ENCODE measurements at regions not wholly inside any gene's neighbourhood (a gene's known extent, or its start where the extent isn't known, plus 50 kb on each side); places are given as distances from the start of the nearest gene placed in this dataset.

DNA sequence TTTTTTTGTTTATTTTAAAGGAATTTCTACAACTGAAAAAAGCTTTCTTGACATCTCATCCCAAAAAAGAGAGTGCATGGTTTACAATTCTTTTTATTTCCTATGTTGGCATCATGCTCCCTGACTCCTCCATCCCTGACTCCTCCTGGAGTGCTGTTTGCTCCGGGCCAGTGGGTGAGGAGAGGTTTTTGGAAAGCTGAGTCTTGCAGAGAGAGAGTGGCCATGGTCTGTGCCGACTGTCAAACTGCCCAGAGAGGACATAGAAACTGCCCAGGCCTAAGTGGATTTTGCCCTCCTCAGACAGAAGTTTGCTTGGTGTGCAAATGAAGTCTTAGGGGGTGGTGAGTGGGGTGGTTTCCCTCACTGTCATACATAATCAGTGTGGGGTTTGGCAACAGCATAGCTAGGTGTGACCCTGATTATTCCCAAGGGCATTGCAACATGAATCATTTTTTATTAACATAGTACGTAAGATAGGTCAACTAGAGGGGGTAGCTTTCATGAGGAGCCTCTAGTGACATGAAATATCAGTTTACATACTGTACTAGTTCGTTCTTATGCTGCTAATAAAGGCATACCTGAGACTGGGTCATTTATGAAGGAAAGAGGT, 179.8 kb upstream of the UBL3 start:
- POLR2A ChIA-PET = no interaction called here
- no peak for FAIRE-seq

More for the DNA sequence above, 179.8 kb upstream of the UBL3 start:
- 0% methylated on average over 4 of the region's 4 CpGs for WGBS (ENCODE audit: insufficient coverage, low coverage, missing lambda C conversion rate)
- CTCF ChIA-PET (ENCODE audit: low intra/inter-chr PET ratio) = no interaction called here
- no peak overlapping the region for H3K4me2 ChIP-seq (ENCODE audit: insufficient read depth, low read length)
- H3K36me3 ChIP-seq (ENCODE audit: control insufficient read depth, insufficient read depth, low read length) = no peaks in the 10 kb centered on the region
- BruUV-seq (replicated peaks) = no TSS peak
- no peak for DNase-seq (ENCODE audit: extremely low read depth in 1 of 4, low spot score in 3 of 4)
- no peaks in the 10 kb centered on the region for H3K9me3 ChIP-seq (replicated peaks; ENCODE audit: control insufficient read depth, insufficient read depth, low read depth, low read length)
- TF ChIP-seq, protein P1, sequence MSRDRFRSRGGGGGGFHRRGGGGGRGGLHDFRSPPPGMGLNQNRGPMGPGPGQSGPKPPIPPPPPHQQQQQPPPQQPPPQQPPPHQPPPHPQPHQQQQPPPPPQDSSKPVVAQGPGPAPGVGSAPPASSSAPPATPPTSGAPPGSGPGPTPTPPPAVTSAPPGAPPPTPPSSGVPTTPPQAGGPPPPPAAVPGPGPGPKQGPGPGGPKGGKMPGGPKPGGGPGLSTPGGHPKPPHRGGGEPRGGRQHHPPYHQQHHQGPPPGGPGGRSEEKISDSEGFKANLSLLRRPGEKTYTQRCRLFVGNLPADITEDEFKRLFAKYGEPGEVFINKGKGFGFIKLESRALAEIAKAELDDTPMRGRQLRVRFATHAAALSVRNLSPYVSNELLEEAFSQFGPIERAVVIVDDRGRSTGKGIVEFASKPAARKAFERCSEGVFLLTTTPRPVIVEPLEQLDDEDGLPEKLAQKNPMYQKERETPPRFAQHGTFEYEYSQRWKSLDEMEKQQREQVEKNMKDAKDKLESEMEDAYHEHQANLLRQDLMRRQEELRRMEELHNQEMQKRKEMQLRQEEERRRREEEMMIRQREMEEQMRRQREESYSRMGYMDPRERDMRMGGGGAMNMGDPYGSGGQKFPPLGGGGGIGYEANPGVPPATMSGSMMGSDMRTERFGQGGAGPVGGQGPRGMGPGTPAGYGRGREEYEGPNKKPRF (IDR thresholded peaks at IDR 0.05; ENCODE audit: low read depth, low read length) = no peak
- no peaks in the 10 kb centered on the region for H3K9me1 ChIP-seq (ENCODE audit: control insufficient read depth, insufficient read depth, low read length)
- no peaks in the 10 kb centered on the region for H4K20me1 ChIP-seq (replicated peaks; ENCODE audit: control insufficient read depth, insufficient read depth, low read length)
- ATAC-seq = no peak
- H3K4me3 ChIP-seq = no peak overlapping the region
- H3K4me1 ChIP-seq (replicated peaks in 1 of 2; ENCODE audit: control insufficient read depth in 2 of 2, insufficient read depth in 2 of 2, low read length in 2 of 2) = no peaks in the 10 kb centered on the region
- H3K27me3 ChIP-seq (ENCODE audit: control insufficient read depth in 2 of 2, insufficient read depth in 2 of 2, low read length in 2 of 2) = no peaks in the 10 kb centered on the region
- no peaks in the 10 kb centered on the region for H3K79me2 ChIP-seq (ENCODE audit: control insufficient read depth, insufficient read depth, low read length)
- intact Hi-C loops (cut with micrococcal nuclease) = no loop called here
- no peak overlapping the region for H2AFZ ChIP-seq (ENCODE audit: low read depth, low read length)
- in situ Hi-C loops (cut with MboI) = no loop called here
- H3K9ac ChIP-seq (ENCODE audit: insufficient read depth in 1 of 2, low read depth in 2 of 2, low read length in 2 of 2) = no peak overlapping the region
- no peak overlapping the region for H3K27ac ChIP-seq (ENCODE audit: extremely low read depth, low read depth, low read length)
